ENCODE measurements at regions not wholly inside any gene's neighbourhood (a gene's known extent, or its start where the extent isn't known, plus 50 kb on each side); places are given as distances from the start of the nearest gene placed in this dataset.
"Not testable (repeated sequence)": the region's sequence is repeated elsewhere in the genome, so short reads cannot be mapped to it uniquely, and the experiment has no call there.

GRCh38 chr1:189253601-189254350, 1223.9 kb downstream of the BRINP3 start:
- DNase-seq (ENCODE audit: low read depth in 2 of 3, low spot score in 1 of 3) = no peak

- DNase-seq (ENCODE audit: low read depth in 2 of 3, low spot score in 1 of 3) = not testable (repeated sequence)
These were observed 1216.5 kb downstream of the BRINP3 start for GRCh38 chr1:189261128-189261527.

- DNase-seq (ENCODE audit: low read depth in 2 of 3, low spot score in 1 of 3) = no peak
These were observed 1208.7 kb downstream of the BRINP3 start for GRCh38 chr1:189269011-189269410.

GRCh38 chr1:189274267-189274666, 1203.4 kb downstream of the BRINP3 start:
- DNase-seq (ENCODE audit: low read depth in 2 of 3, low spot score in 1 of 3) = no peak

- DNase-seq (ENCODE audit: low read depth in 2 of 3, low spot score in 1 of 3) = no peak
These were observed 1201.9 kb downstream of the BRINP3 start for GRCh38 chr1:189275796-189276195.

- DNase-seq (ENCODE audit: low read depth in 2 of 3, low spot score in 1 of 3) = no peak
These were observed 1188.3 kb downstream of the BRINP3 start for GRCh38 chr1:189289346-189289745.

GRCh38 chr1:189301235-189301634, 1176.4 kb downstream of the BRINP3 start:
- DNase-seq (ENCODE audit: low read depth in 2 of 3, low spot score in 1 of 3) = no peak

- DNase-seq (ENCODE audit: low read depth in 2 of 3, low spot score in 1 of 3) = no peak
These were observed 1172.4 kb downstream of the BRINP3 start for GRCh38 chr1:189305279-189305678.

- no peak for DNase-seq (ENCODE audit: low read depth in 2 of 3, low spot score in 1 of 3)
These were observed 1165.7 kb downstream of the BRINP3 start for GRCh38 chr1:189311915-189312314.

- no peak for DNase-seq (ENCODE audit: low read depth in 2 of 3, low spot score in 1 of 3)
These were observed 1165.2 kb downstream of the BRINP3 start for GRCh38 chr1:189312499-189312898.

- DNase-seq (ENCODE audit: low read depth in 2 of 3, low spot score in 1 of 3) = no peak
These were observed 1164.2 kb downstream of the BRINP3 start for GRCh38 chr1:189313488-189313887.

GRCh38 chr1:189315035-189315901, 1162.4 kb downstream of the BRINP3 start:
- no peak for DNase-seq (ENCODE audit: low read depth in 2 of 3, low spot score in 1 of 3)

- DNase-seq (ENCODE audit: low read depth in 2 of 3, low spot score in 1 of 3) = no peak
These were observed 1154.6 kb downstream of the BRINP3 start for GRCh38 chr1:189323091-189323490.

- DNase-seq (ENCODE audit: low read depth in 2 of 3, low spot score in 1 of 3) = not testable (repeated sequence)
These were observed 1146.6 kb downstream of the BRINP3 start for GRCh38 chr1:189331071-189331470.

GRCh38 chr1:189336115-189337100, 1141.3 kb downstream of the BRINP3 start:
- DNase-seq (ENCODE audit: low read depth in 2 of 3, low spot score in 1 of 3) = no peak

GRCh38 chr1:189349607-189350006, 1128.1 kb downstream of the BRINP3 start:
- no peak for DNase-seq (ENCODE audit: low read depth in 2 of 3, low spot score in 1 of 3)

- no peak for DNase-seq (ENCODE audit: low read depth in 2 of 3, low spot score in 1 of 3)
These were observed 1126.6 kb downstream of the BRINP3 start for GRCh38 chr1:189350983-189351616.

- no peak for DNase-seq (ENCODE audit: low read depth in 2 of 3, low spot score in 1 of 3)
These were observed 1125.7 kb downstream of the BRINP3 start for GRCh38 chr1:189351960-189352359.

GRCh38 chr1:189356206-189356605, 1121.5 kb downstream of the BRINP3 start:
- no peak for DNase-seq (ENCODE audit: low read depth in 2 of 3, low spot score in 1 of 3)

GRCh38 chr1:189357317-189357716, 1120.3 kb downstream of the BRINP3 start:
- DNase-seq (ENCODE audit: low read depth in 2 of 3, low spot score in 1 of 3) = no peak

- no peak for DNase-seq (ENCODE audit: low read depth in 2 of 3, low spot score in 1 of 3)
These were observed 1108.1 kb downstream of the BRINP3 start for GRCh38 chr1:189369612-189370011.

Measured in stimulated activated CD4-positive, alpha-beta T cell treated with anti-CD3 and anti-CD28 coated beads, Interleukin-12 subunit alpha, Interleukin-12 subunit beta, amount 100 ng/mL, for 48 hours (primary cell).